ENCODE measurements at regions not wholly inside any gene's neighbourhood (a gene's known extent, or its start where the extent isn't known, plus 50 kb on each side); places are given as distances from the start of the nearest gene placed in this dataset.
A peak's percentile ranks its signal among the peaks of the same experiment; 100 is the strongest.
"Not testable (repeated sequence)": the region's sequence is repeated elsewhere in the genome, so short reads cannot be mapped to it uniquely, and the experiment has no call there.

GRCh38 chr6:160882791-160883279, 108.7 kb upstream of the MAP3K4 start:
- peaks cover 0 to 7% (median 0%) of the 10 kb centered on the region in 3 donors for H3K9me3 ChIP-seq (replicated peaks in 1 of 3)
- 48 to 49% (median 49%) methylated on average over 5 of the region's 5 CpGs for WGBS, 4 donors
- peaks cover 28 to 44% of the 10 kb centered on the region in 2 donors for H3K4me1 ChIP-seq (replicated peaks in 1 of 2)
- peak in 4 of 7 donors; percentile 27 to 46 (median 36) for DNase-seq
- no peaks in the 10 kb centered on the region for H3K36me3 ChIP-seq (replicated peaks in 1 of 2)
- H3K4me3 ChIP-seq = no peak overlapping the region
- TF ChIP-seq, protein P1, sequence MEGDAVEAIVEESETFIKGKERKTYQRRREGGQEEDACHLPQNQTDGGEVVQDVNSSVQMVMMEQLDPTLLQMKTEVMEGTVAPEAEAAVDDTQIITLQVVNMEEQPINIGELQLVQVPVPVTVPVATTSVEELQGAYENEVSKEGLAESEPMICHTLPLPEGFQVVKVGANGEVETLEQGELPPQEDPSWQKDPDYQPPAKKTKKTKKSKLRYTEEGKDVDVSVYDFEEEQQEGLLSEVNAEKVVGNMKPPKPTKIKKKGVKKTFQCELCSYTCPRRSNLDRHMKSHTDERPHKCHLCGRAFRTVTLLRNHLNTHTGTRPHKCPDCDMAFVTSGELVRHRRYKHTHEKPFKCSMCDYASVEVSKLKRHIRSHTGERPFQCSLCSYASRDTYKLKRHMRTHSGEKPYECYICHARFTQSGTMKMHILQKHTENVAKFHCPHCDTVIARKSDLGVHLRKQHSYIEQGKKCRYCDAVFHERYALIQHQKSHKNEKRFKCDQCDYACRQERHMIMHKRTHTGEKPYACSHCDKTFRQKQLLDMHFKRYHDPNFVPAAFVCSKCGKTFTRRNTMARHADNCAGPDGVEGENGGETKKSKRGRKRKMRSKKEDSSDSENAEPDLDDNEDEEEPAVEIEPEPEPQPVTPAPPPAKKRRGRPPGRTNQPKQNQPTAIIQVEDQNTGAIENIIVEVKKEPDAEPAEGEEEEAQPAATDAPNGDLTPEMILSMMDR (IDR thresholded peaks at IDR 0.05) = no peak
- no peak for TF ChIP-seq POLR2A (IDR thresholded peaks at IDR 0.05)
- peak overlapping the region in 4 of 5 donors; percentile 1 to 72 (median 62) for H3K27ac ChIP-seq
- intact Hi-C loops (cut with DNase I) = no loop called here
- H3K27me3 ChIP-seq = no peaks in the 10 kb centered on the region

DNA sequence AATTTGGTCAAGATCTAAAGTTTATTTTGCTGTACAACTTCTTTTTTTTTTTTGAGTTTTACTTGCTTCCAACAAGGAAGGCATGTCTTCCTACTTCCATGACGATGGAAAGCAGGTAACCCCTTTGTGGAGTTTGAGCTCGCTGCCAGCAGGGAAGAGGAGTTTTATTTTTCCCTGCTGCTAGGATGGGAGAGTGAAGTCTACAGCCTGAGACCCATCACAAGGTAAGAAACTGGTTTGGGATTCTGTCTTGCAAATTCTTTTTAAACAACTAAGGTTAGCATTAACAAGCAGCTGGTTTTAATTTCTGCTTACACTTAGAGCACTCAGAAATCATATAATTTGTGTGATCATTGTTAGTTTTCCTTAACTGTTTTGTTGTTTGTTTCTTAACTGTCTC, 108.0 kb upstream of the MAP3K4 start:
- Histone ChIP-seq H3K27ac (peak overlapping the region in 3 of 5 donors; percentile 58 to 78 (median 65)), H3K4me3 (no peak overlapping the region), H3K27me3 (no peaks in the 10 kb centered on the region), H3K9me3 (replicated peaks in 1 of 3) (peaks cover 0 to 7% (median 0%) of the 10 kb centered on the region in 3 donors), H3K4me1 (replicated peaks in 1 of 2) (peaks cover 28 to 44% of the 10 kb centered on the region in 2 donors), H3K36me3 (replicated peaks in 1 of 2) (no peaks in the 10 kb centered on the region)
- no peak for DNase-seq
- TF ChIP-seq, protein P1 (IDR thresholded peaks at IDR 0.05) = no peak
- TF ChIP-seq POLR2A (IDR thresholded peaks at IDR 0.05) = no peak
- intact Hi-C loops (cut with DNase I) = no loop called here
- 77 to 93% (median 85%) methylated on average over 2 of the region's 2 CpGs for WGBS, 4 donors

GRCh38 chr6:160883999-160884398, 107.6 kb upstream of the MAP3K4 start:
- TF ChIP-seq, protein P1 (IDR thresholded peaks at IDR 0.05) = no peak
- TF ChIP-seq POLR2A (IDR thresholded peaks at IDR 0.05) = no peak
- Histone ChIP-seq H3K27me3 (no peaks in the 10 kb centered on the region), H3K9me3 (replicated peaks in 1 of 3) (peaks cover 0 to 7% (median 0%) of the 10 kb centered on the region in 3 donors), H3K27ac (peak overlapping the region in 4 of 5 donors; percentile 15 to 78 (median 62)), H3K4me3 (no peak overlapping the region), H3K36me3 (replicated peaks in 1 of 2) (no peaks in the 10 kb centered on the region), H3K4me1 (replicated peaks in 1 of 2) (peaks cover 28 to 44% of the 10 kb centered on the region in 2 donors)
- intact Hi-C loops (cut with DNase I) = no loop called here
- 58 to 73% (median 65%) methylated on average over 4 of the region's 4 CpGs for WGBS, 4 donors
- peak in 1 of 7 donors; percentile 23 for DNase-seq

GRCh38 chr6:160889148-160889547, 102.4 kb upstream of the MAP3K4 start:
- peaks cover 4 to 23% of the 10 kb centered on the region in 2 donors for H3K4me1 ChIP-seq (replicated peaks in 1 of 2)
- DNase-seq; intact Hi-C loops (cut with DNase I); H3K27me3 ChIP-seq; H3K27ac ChIP-seq; H3K9me3 ChIP-seq (replicated peaks in 1 of 3); H3K4me3 ChIP-seq; H3K36me3 ChIP-seq (replicated peaks in 1 of 2): not testable (repeated sequence)
- WGBS, 4 donors = 73 to 84% (median 80%) methylated on average over 1 of the region's 1 CpG

- intact Hi-C loops (cut with DNase I) = no loop called here
- no peak for TF ChIP-seq POLR2A (IDR thresholded peaks at IDR 0.05)
- TF ChIP-seq, protein P1 (IDR thresholded peaks at IDR 0.05) = no peak
- Histone ChIP-seq H3K36me3 (replicated peaks in 1 of 2) (no peaks in the 10 kb centered on the region), H3K4me3 (no peak overlapping the region), H3K9me3 (replicated peaks in 1 of 3) (peaks cover 0 to 6% (median 0%) of the 10 kb centered on the region in 3 donors), H3K27ac (peak overlapping the region in 2 of 5 donors; percentile 31 to 41), H3K4me1 (replicated peaks in 1 of 2) (peaks cover 0 to 10% of the 10 kb centered on the region in 2 donors), H3K27me3 (no peaks in the 10 kb centered on the region)
- DNase-seq = no peak
- WGBS, 4 donors = 63 to 73% (median 68%) methylated on average over 2 of the region's 2 CpGs
Measured at GRCh38 chr6:160891690-160892089, 99.9 kb upstream of the MAP3K4 start.
